Left lobe of liver (tissue), 2 donors: ENCODE measurements at regions not wholly inside any gene's neighbourhood (a gene's known extent, or its start where the extent isn't known, plus 50 kb on each side); places are given as distances from the start of the nearest gene placed in this dataset.

Experiments used
- ATAC-seq: fragments of 200-7000 bp; cut with Tn5 transposase; one replicate; pipeline ENCODE4 v1.9.1; 2020; ENCODE audit warnings: mild to moderate bottlenecking, moderate library complexity
- DNase-seq: peaks from one replicate; pipeline ENCODE4 v3.0.0-alpha.2; 2020; ENCODE audit warnings: low spot score
- donor health status: DM: no; HTN: no; CAD: no; lungs with moderate emphysema.
- donor health status: DM: no; HTN: yes; CAD: no.

DNA sequence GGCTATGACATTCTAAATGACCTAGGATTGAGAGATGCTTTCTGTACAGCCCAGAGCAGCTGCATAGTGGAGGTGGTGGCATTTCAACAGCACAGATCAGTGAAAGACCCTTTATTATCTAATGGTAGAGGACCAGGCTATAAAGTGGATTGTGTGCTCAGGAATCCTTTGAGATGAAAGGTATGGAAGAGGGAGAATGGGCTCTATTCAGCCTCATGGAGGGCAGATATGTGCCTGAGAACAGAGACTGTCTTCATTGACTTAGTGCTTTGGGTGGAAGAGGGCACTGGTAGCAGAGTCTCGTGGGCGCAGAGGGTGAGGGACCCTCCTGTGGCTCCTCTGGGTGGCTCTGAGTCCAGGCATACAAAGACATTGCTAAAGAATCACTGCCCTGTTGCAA lies 130.0 kb upstream of the SLC24A5 start:
- DNase-seq (no peak), ATAC-seq (no peak)

DNA sequence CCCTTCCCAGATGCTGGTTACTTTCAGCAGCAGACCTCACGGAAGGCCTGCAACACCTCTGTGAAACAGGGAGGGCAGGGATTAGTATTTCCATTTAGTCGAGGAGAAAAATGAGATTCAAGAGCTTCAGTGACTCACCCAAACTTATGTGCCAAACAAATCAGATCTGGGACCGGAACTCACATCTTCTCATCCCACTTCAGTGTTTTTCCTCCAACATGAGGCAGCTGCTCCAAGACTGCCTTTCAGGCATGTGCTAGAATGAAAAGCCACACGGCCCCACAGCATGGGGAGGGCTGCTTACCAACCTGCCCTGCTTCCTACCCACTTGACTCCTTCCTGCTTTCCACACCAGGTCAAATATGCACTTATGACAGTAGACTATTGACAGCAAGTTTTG lies 129.4 kb upstream of the SLC24A5 start:
- no peak for DNase-seq

DNA sequence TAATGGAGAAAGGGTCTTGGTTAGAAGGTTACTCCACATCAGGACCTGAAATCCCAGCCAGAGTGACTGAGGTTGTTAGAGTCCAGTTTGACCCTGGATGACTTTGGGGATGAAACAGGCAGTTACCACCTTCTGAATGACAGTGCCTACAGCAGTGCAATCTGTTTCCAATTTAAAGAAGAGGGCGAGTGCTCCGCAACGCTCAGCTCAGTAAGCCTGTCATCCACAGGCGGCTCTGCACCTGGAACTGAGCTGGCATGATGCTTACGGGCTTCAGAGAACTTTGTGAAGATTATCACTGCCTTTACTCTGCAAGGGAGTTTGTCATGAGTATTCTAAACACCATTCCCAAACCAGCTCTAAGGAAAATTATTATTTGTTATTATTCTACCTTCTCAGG lies 127.7 kb upstream of the SLC24A5 start:
- ATAC-seq (no peak), DNase-seq (no peak)

More for the DNA sequence above, 129.4 kb upstream of the SLC24A5 start:
- no peak for ATAC-seq

DNA sequence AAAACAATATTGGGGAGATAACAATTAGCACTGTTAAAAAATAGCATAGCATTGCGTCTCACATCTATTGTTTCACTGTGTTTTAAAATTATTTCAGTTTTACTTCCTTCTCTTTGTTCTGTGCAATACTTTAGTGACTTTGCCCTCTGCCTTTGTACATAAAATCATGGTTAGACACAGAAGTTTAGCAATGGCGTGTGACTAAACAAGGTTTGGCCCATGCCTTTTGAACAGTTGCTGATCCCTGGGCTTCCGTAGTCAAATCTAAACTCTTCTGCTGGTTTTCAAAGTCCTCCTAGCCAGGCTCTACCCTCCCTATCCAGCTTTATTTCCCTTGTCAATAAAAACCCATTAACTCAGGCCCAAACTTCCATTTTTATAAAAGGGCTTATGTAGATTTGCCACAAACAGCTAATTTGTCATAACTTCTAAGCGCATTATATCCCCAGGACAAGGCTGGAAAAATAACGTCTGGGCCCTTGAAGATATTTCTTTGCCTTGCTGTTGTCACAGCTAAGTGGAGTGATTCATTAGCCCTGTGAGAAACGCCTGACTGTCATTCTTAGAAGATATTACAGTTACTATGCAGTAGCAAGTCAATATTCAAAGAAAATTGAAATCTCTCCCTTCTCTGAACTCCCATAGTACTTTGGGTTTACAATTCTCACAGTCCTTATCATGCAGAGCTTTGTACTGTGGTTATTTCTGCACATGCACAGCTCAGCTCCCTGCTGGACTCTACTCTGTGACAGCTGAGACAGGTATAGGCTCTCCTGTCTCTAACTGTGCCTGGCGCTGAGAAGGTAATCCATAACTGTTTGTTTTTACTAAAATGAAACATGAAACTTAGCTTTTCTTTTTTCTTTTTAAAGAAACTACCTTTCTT lies 123.4 kb upstream of the SLC24A5 start:
- ATAC-seq: no peak
- DNase-seq: no peak

DNA sequence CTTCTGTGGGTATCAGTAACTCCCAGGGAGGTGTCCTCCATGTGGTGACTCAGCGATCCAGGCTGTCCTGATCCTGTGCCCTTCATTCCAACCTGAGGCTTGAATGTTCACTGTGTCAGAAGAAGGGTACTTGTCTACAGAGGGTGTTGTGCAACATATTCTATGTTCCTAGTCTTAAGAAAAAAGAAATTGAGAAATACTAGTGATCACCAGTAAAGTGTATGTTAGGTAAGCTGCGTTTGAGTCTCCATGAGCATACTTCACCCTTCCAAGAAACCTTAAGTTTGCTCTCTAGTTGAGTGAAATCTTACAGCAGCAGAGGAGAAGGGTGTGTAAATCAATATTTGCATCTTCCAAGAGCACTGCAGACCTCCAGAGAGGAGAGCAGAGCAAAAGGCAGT lies 122.2 kb upstream of the SLC24A5 start:
- no peak for ATAC-seq
- no peak for DNase-seq

DNA sequence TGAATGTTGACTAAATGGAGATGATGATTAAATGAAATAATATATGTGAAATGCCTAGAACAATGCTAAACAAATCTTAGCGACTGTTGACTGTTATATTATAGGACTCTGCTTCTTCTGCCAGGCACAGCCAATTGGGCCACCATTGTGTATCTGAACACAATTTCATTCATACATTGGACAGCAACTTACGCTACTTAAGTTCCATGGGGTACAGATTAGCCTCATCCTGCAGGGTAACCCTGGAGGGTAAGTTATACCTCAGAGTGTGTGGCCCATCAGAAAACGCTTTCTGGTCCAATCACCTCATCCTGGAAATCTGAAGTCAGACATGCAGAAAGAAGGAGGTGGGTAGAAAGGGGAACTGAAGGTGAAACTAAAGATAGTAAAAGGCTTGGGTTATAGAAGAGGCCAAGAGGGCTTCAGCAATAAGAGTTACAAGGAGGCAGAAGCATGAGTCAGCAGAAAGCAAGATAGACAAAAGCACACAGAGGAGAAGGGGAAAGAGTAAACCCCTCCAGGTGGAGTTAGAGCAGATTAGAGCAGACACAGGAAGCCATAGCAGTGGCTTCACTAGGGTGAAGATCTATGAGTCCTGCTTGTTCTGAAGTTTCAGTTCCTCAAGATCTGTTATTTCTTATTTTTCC lies 119.3 kb upstream of the SLC24A5 start:
- ATAC-seq: no peak
- DNase-seq: no peak

DNA sequence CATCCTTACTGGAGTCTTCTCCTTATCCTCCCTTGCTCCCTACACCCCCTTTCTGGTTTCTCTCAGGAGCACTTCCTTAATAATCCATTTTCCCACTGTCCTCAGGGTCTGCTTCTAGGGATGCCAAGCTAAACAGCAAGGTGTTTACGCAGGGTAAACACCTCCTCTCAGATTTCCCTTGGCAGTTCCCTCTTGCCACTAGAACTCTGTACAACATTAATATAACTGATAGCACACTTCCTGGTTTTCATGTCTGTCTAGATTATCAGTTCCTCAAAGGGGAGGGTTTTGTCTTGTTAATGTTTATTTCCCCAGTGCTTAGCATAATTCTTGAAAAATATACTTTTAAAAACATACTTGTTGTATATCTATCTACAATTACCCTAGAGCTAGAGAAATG lies 118.0 kb upstream of the SLC24A5 start:
- ATAC-seq (no peak), DNase-seq (no peak)

DNA sequence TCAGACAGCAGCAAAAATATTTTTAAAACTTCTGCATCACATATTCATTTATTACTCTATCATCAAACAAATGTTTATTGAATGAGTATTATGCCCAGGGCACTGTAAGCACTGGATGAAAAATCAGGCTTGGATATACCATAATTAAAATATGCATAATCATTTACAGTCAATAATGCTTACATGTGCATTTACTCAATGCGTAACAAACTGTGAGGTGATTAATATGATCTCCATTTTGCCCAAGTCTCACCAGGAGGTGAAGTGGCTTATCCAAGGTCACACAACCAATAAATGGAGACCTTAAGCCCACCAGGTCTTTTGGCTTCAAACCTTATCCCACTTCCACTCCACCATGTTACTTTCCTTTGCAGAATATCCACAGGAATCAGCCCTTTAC lies 117.3 kb upstream of the SLC24A5 start:
- no peak for ATAC-seq
- no peak for DNase-seq

DNA sequence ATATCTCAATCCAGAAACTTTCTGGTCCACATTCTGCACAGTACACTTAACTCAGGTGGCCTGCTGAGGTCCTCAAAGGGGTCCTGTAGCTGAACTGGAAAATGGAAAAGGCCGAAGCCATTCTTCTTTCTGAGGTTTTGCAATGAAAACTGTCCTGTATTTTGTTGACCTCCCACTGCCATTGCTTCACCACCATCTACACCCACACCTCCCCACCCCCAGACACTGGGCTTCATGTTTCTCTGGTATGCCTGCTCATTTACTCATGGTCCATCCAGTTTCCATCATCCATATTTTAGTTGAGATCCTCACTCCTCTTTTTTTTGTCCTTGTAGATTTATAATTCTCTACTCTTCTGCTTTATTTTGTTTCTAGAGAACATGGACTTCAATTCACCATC lies 115.7 kb upstream of the SLC24A5 start:
- DNase-seq (no peak), ATAC-seq (no peak)

DNA sequence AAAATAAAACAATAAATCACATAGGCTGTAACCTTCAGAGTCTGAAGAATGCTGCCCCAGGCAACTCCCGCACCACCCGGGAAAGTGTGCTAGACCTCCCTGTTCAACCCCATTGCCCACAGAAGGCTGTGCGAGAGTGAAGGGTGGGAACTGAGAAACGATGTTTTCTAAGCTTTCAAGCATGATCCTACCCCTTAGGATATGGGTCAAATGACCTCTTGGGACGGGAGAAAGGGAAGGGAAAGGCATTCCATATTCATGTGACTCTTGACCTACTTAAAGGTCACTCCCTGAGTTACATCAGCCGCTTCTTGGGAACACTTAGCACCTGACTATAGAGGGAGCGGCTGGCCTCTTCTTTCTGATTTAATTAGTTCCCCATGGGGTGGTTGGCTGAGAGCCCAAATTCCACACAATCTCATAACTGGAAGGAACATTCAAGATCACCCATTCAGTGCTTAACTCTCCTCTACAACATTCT lies 114.7 kb upstream of the SLC24A5 start:
- ATAC-seq (no peak), DNase-seq (no peak)

DNA sequence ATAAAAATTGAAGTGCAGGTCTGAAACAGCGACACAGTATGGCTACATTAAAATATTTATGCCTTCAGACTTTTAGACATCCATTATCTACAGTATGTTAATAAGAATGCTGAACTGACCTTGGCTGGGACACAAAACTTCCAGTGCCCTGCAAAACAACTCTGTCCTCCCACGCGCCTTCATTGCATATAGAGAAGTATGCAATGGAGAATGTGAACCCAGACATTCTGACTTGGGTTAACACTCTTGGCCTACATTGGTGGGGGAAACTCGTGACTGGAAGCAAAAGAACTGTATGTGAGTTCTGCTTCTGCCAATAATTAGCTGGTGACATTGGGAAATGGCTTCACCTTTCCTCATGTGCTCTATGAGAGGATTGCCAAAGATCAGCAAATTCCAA lies 110.5 kb upstream of the SLC24A5 start:
- ATAC-seq (no peak), DNase-seq (no peak)

DNA sequence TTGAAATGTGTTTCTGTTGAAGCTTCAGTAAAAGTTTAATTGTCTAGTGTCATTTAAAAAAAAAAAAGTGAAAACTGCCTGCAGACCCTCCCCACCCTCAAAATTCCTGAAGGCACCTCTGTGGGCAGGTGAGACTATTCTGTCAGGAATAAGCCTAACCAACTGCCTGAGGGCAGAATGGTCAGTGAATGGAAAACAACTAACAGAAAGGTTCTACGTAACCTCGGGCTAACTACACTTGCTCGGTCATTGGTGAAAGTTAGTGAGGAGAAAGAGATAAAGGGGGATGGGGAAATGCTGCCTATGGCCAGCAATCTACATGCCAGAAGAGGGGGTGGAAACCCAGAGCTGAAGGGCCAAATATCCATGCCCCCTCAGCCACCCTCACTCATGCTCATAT lies 108.6 kb upstream of the SLC24A5 start:
- DNase-seq (no peak), ATAC-seq (no peak)

DNA sequence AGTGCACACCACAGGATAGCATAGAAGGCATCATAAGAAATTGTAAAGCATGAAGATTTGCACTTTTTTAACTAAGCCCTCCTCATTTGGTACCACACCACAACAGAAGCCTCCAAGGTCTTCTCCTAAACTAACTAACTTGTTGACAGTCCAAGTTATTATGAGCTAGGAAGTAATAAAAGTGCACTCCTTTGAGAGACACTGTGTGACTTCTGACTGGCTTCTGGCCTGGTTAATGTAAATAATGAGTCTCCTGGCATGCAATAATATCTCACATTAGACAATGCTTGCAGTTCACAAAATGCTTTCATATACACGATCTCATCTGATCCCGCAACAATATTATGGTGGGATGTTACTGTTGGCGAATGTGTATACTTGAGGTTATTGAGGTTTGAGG lies 103.9 kb upstream of the SLC24A5 start:
- ATAC-seq (no peak), DNase-seq (no peak)

DNA sequence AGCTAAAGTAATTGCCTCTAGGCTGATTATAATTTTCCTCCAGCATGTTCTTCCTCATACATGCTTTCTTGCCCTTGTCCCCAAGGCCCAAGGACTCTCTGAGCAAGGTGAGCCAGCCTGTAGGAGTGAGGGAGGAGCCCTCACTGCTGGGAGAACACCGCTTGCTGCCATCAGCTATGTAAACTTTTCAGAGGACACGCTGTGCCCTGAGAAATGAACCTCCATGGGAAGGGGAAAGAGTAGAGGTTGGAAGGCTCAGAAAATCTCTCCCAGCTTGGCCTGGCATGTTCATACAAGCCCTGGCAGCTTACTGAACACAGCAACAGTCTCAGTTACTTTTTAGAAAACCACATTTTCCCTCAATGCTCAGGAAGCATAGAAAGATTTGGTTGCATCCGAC lies 103.0 kb upstream of the SLC24A5 start:
- DNase-seq: no peak
- ATAC-seq: no peak

DNA sequence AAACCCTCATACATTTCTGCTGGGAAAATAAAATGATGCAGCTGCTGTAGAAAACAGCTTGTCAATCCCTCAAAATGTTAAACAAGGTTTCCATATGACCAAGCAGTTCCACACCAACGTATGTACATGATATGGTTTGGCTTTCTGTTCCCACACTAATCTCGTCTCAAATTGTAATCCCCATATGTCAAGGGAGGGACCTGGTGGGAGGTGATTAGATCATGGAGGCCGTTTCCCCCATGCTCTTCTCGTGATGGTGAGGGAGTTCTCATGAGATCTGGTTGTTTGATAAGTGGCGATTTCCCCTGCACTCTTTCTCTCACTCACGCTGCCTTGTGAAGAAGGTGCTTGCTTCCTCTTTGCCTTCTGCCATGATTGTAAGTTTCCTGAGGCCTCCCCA lies 100.6 kb upstream of the SLC24A5 start:
- DNase-seq (no peak), ATAC-seq (no peak)

DNA sequence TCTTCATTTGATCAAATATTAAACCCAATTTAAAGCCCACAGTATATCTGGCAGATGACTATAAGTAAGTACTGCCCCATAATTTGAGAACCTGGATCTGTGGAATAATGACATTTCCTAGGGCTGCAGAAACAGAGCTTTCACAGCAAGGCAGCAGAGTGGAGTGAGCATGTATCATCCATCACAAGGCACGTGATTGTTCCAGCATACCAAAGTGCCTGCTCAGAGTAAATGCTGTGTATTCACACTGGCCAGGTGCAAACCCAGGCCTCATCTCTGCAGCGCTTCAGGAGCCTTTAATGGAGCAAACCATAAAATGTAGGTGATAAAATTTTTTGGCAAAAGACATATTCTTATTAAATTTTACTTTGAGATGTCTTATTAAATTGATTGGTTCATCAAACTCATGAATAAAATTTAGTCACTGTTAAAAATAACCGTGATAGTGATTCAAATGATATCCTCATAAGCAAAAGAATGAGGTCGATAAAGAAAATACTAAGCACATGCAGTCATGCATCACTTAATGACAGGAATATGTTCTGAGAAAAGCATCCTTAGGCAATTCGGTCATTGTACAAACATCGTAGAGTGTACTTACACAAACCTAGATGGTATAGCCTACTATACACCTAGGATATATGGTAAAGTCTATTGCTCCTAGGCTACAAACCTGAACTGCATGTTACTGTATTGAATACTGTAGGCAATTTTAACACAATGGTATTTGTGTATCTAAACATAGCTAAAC lies 99.3 kb upstream of the SLC24A5 start:
- ATAC-seq: no peak
- no peak for DNase-seq

DNA sequence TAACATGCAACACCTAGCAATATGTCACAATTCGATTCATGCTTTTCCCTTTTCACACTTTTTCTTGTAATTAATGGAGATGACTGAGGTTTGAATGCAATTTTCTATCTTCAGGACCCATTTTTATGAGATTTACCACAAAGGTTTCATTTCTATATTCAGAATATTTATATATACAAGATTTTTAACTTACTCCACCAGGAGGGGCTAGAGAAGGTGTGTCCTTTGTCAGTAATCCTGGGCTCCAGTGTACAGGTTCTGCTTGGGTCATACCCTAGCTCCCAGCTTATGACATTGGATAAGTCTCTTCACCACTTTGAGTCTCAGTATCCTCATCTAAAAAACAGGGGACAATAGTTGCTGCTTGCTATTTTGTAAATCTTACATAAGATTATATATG lies 95.7 kb upstream of the SLC24A5 start:
- ATAC-seq (no peak), DNase-seq (no peak)

DNA sequence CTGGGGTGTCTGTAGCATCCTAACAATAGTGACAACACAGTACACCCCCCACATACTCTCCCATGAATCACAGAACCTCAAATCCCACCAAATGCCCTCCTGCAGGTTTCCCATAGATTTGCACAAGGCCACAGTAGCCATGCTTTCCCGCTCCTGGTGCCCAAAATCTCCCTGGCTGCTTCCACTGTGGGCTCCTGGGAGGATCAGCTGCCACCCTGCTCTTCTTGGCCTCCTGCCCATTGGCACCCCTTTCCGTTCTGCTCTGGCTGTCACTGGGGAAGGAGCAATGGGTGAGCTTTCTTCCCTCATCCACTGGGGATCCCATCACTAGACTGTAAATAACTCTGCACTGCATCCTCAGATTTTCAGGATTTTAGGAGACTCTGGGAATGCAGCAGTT lies 92.1 kb upstream of the SLC24A5 start:
- ATAC-seq (no peak), DNase-seq (no peak)

DNA sequence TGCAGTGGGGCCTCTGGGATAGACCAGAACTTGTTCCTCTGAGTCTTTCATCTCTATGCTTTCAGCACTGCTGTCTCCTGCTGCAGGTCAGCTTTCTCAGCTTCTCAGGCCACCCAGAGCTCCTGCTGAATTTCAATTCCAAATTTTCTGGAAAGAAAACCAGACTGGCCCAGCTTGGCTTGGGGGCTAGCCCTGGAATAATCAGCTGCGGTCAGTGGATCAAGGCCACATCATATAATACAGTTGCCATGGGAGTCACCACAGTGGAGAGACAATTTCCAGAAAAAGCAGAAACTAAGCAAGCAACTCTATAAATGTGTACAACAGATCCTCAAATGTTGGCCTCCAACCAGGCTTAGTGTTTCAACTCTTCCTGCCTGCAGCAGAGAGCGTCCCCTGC lies 91.1 kb upstream of the SLC24A5 start:
- DNase-seq: no peak

DNA sequence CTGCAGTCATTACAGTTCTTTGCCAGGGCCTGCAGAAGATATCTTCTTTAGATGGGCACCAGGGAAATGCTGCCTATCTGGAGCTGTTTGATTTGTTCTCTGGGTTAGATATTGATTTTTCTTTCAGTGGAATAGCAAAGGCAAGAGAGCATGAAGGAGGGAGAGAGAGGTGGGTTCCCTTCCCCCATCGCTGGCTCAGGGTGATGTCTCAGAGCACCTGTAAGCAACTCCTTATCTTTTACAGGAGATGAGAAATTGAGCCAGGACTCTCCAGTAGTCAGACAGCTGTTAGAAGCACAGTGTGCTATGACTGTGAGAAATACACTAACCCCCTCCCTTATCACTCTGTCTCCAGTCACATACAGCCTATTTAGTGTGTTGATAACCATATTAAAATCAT lies 89.3 kb upstream of the SLC24A5 start:
- ATAC-seq: no peak
- DNase-seq: no peak

More for the DNA sequence above, 91.1 kb upstream of the SLC24A5 start:
- no peak for ATAC-seq

DNA sequence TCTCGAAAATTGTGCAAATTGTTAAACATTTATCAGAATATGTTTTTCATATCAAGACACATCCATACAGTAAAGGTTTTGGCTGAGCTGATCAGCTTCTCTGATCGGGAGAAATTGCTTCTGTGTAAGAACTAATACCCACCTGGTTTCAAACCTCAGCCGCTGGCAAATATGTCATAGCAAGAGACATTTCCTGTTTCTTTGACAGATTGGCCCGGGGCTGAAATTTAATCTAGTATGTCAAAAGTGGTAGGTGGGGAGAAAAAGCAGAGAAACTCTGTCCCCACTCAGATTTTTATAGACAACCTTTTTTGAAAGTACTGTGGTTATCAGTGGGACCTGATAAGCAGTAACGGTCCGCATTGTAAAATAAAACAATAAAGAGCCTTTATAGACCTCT lies 88.8 kb upstream of the SLC24A5 start:
- DNase-seq (no peak), ATAC-seq (no peak)

DNA sequence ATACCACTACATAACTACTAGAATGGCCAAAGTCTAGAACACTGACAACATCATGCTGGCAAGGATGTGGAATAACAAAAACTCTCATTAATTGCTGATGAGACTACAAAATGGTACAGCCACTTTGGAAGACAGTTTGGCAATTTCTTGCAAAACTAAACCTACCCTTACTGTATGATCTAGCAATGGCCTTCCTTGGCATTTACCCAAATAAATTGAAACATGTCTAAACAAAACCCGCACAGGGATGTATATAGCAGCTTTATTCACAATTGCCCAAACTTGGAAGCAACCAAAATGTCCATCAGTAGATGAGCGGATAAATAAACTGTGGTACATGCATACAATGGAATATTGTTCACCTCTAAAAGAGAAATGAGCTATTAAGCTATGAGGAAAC lies 87.9 kb upstream of the SLC24A5 start:
- ATAC-seq: no peak

More for the DNA sequence above, 87.9 kb upstream of the SLC24A5 start:
- no peak for DNase-seq
